ENCODE measurements at regions not wholly inside any gene's neighbourhood (a gene's known extent, or its start where the extent isn't known, plus 50 kb on each side); places are given as distances from the start of the nearest gene placed in this dataset.

DNA sequence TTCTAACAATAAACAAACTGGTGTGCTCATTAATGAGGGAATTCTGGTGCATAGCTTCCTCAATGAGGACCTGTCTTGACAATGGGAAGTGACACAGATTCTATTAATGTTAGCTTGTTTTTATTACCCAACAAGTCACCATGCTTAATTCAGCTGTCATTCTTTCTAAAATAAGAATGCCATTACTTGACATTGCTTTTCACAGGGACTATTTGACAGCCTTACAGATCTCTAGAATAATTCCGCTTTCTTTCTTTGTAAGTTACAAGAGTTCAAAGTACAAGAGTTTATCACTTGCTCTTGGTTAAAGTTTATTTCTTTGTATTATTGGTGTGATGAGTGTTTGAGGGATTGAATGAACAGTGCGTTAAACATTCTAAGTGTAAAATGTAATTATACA, 127.0 kb upstream of the COL5A2 start:
- TF ChIP-seq GATA3 (IDR thresholded peaks at IDR 0.05; ENCODE audit: low read depth, low read length) (no peak), GATA2 (IDR thresholded peaks at IDR 0.05; ENCODE audit: low read depth, low read length) (no peak)
